Thyroid gland (tissue), 4 donors: ENCODE measurements at regions not wholly inside any gene's neighbourhood (a gene's known extent, or its start where the extent isn't known, plus 50 kb on each side); places are given as distances from the start of the nearest gene placed in this dataset.
"Not testable (repeated sequence)": the region's sequence is repeated elsewhere in the genome, so short reads cannot be mapped to it uniquely, and the experiment has no call there.

Experiments used
- DNase-seq, 2 donors: peaks; one replicate each; pipeline ENCODE4 v3.0.0-alpha.2; 2019
- H3K27ac ChIP-seq, 3 donors: fragments of 200-600 bp; sonication (generic); 1 replicate in 2 of 3; 2 replicates in 1 of 3; pipeline ENCODE4 v1.5.1; 2016 to 2019; ENCODE audit warnings: mild to moderate bottlenecking in 1 of 3, moderate library complexity in 1 of 3
- H3K27me3 ChIP-seq: fragments of 200-600 bp; sonication (generic); one replicate; pipeline ENCODE4 v1.5.1; 2019
- H3K36me3 ChIP-seq, 2 donors: fragments of 200-600 bp; sonication (generic); one replicate each; pipeline ENCODE4 v1.5.1; 2016 to 2019
- H3K4me1 ChIP-seq, 2 donors: fragments of 200-600 bp; sonication (generic); one replicate each; pipeline ENCODE4 v1.5.1; 2017 to 2019
- H3K4me3 ChIP-seq, 3 donors: fragments of 200-600 bp; sonication (generic); replicated peaks in 1 of 3; 1 replicate in 2 of 3; 2 replicates in 1 of 3; pipeline ENCODE4 v1.5.1; 2016; ENCODE audit warnings: mild to moderate bottlenecking in 1 of 3
- H3K9me3 ChIP-seq: fragments of 200-600 bp; sonication (generic); one replicate; pipeline ENCODE4 v1.5.1; 2017
- POLR2A ChIP-seq, 2 donors: fragments of 450-650 bp; IDR thresholded peaks; one replicate each; pipeline ENCODE4 v1.6.1; 2017; ENCODE audit warnings: antibody characterized with exemption in 2 of 2, mild to moderate bottlenecking in 2 of 2, moderate library complexity in 1 of 2
- WGBS, 2 donors: methylation state at CpG; one replicate each; pipeline ENCODE4 v1.1.5; 2017; 5-methylcytosine and 5-hydroxymethylcytosine counted together
- intact Hi-C: fragments of 100-400 bp; cut with DNase I; formaldehyde crosslinking; loops from one replicate; pipeline ENCODE4 v1.15.1; 2023
- TF ChIP-seq, protein P1 (sequence below), 6 experiments: fragments of 200-600 bp in 3 of 6; fragments of 450-650 bp in 3 of 6; sonication (generic) in 3 of 6; IDR thresholded peaks; one replicate each; pipeline ENCODE4 v1.5.1; 2016 to 2019; ENCODE audit warnings: antibody characterized with exemption in 6 of 6, mild to moderate bottlenecking in 2 of 6, inconsistent platforms in 1 of 6, moderate library complexity in 1 of 6

DNA sequence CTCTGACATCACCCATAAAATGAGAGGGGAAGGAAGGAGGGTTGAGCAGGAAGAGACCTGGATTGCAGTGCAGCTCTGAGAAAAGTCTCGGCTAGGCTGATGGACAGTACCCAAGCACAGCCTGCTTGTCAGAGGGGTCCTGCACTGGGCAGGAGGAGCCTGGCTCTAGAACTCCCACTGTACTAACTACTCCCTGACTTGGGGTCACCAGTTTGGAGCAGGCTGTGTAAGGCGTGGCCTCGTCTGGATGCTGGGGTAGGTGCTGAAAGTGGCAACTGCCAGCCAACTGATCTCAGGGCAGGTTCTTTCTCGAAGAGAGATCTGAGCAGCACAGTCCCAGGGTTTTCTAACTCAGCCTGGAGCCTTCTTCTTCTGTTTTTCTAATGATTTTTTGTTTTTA is 176.3 kb downstream of the ATP23 start:
- Histone ChIP-seq H3K27ac (no peak overlapping the region), H3K9me3 (no peaks in the 10 kb centered on the region), H3K4me1 (peaks cover 0 to 7% of the 10 kb centered on the region in 2 donors), H3K27me3 (no peaks in the 10 kb centered on the region), H3K36me3 (no peaks in the 10 kb centered on the region), H3K4me3 (no peak overlapping the region)
- no peak for DNase-seq
- intact Hi-C loops: no loop called here
- 84 to 91% methylated on average over 4 of the region's 4 CpGs for WGBS, 2 donors
- TF ChIP-seq, protein P1, sequence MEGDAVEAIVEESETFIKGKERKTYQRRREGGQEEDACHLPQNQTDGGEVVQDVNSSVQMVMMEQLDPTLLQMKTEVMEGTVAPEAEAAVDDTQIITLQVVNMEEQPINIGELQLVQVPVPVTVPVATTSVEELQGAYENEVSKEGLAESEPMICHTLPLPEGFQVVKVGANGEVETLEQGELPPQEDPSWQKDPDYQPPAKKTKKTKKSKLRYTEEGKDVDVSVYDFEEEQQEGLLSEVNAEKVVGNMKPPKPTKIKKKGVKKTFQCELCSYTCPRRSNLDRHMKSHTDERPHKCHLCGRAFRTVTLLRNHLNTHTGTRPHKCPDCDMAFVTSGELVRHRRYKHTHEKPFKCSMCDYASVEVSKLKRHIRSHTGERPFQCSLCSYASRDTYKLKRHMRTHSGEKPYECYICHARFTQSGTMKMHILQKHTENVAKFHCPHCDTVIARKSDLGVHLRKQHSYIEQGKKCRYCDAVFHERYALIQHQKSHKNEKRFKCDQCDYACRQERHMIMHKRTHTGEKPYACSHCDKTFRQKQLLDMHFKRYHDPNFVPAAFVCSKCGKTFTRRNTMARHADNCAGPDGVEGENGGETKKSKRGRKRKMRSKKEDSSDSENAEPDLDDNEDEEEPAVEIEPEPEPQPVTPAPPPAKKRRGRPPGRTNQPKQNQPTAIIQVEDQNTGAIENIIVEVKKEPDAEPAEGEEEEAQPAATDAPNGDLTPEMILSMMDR (IDR thresholded peaks at IDR 0.05): no peak
- TF ChIP-seq POLR2A (IDR thresholded peaks at IDR 0.05): no peak

DNA sequence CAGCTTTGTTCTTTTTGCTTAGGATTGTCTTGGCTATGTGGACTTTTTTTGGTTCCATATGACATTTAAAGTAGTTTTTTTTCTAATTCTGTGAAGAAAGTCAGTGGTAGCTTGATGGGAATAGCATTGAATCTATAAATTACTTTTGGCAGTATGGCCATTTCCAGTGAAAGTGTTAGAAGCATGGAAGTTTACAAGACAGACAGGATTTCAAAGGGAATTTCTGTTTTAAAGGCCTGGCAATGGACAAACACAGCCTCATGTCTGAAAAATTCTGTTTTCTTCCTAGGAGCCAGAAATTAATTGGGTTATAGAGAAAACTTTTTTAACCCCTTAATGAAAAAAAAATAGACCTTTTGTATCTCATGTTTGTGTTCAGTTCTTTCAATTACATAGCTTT is 184.4 kb downstream of the ATP23 start:
- H3K4me3 ChIP-seq, H3K4me1 ChIP-seq, intact Hi-C loops, H3K36me3 ChIP-seq, H3K27me3 ChIP-seq, DNase-seq, H3K27ac ChIP-seq, H3K9me3 ChIP-seq: not testable (repeated sequence)

DNA sequence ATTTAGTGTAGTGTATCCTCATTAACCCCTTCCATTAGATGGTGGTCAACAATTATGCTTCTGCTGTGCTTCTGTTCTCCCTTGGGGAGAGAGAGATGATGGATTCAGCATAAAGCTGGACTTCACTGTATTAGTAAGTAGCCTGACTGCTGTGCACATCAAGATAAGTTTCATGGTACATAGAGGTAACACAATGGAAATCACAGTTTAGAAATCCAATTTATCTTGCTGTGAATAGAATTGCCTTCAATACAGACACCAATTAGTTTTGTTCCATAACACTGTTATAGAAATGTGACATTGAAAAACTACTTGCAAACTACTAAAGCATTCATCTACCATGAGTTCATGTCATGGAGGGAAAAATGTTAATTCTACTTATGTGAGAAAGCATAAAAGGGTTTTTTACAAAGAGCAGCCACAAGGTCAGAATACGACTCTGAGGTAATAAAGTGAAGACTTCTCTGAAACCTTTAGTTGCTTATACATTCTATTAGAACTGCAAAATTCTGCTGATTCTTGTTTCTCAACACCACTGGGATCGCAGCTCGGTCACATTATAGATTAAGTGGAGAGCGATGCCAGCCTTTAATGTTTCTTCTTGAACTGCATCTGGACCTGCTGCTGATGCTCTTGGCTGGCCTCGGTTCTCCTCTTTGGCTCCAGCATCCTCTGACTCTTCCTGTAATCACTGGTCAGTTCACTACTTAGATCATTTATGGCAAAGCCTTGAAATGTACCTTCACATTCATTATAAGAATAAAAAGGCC is 190.8 kb downstream of the ATP23 start:
- no peak overlapping the region for H3K27ac ChIP-seq
- WGBS, 2 donors: 81 to 91% methylated on average over 5 of the region's 5 CpGs
- no peaks in the 10 kb centered on the region for H3K36me3 ChIP-seq
- no peak for DNase-seq
- TF ChIP-seq POLR2A (IDR thresholded peaks at IDR 0.05): no peak
- TF ChIP-seq, protein P1 (IDR thresholded peaks at IDR 0.05): no peak
- no peaks in the 10 kb centered on the region for H3K4me1 ChIP-seq
- intact Hi-C loops: no loop called here
- no peak overlapping the region for H3K4me3 ChIP-seq
- H3K9me3 ChIP-seq: no peaks in the 10 kb centered on the region
- no peaks in the 10 kb centered on the region for H3K27me3 ChIP-seq

DNA sequence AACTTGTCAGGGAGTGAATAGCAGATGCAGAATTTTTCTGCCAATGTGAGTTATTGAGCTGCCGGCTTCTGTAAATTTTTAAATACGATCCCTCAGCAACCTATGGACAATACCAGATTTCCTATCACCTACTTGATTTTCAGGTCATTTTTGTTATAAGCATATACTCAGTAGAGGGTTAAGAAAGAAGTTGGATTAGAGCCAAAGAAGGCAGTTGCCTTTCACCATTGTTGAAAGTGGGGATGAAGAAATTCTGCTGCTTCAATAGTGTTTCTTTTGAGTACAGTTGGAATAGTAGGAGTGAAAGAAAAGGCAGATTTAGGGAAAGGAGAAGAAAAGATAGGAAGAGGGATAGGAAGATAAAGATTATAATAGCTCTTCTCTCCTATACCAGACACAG is 197.1 kb downstream of the ATP23 start:
- Histone ChIP-seq H3K27ac (no peak overlapping the region), H3K36me3 (no peaks in the 10 kb centered on the region), H3K27me3 (no peaks in the 10 kb centered on the region), H3K4me3 (no peak overlapping the region), H3K4me1 (no peaks in the 10 kb centered on the region), H3K9me3 (no peaks in the 10 kb centered on the region)
- no peak for DNase-seq
- TF ChIP-seq POLR2A (IDR thresholded peaks at IDR 0.05): no peak
- TF ChIP-seq, protein P1 (IDR thresholded peaks at IDR 0.05): no peak
- 65 to 76% methylated on average over 2 of the region's 2 CpGs for WGBS, 2 donors
- intact Hi-C loops: no loop called here

DNA sequence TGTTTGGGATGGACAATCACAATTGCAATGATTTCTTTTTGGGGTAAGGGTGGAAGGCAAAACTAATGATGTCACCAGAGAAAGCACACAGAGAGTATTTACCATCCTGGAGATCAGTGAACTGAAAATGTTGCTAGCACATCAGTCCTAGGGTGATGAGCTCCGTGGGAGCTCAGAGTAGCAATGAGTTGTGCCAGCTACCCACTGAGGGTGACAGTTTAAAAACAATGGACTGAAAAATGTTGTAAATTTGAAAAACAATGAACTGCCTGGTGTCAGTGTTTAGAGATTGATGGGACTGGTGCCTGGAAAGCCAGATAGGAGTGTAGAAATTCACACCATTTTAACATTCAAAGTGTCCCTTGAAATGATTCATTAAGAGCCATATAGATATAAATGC is 198.5 kb downstream of the ATP23 start:
- Histone ChIP-seq H3K4me1 (no peaks in the 10 kb centered on the region), H3K9me3 (no peaks in the 10 kb centered on the region), H3K36me3 (no peaks in the 10 kb centered on the region), H3K27ac (no peak overlapping the region), H3K4me3 (no peak overlapping the region), H3K27me3 (no peaks in the 10 kb centered on the region)
- WGBS, 2 donors: 46 to 60% methylated on average over 1 of the region's 1 CpG
- intact Hi-C loops: no loop called here
- no peak for DNase-seq
- TF ChIP-seq POLR2A (IDR thresholded peaks at IDR 0.05): no peak
- TF ChIP-seq, protein P1 (IDR thresholded peaks at IDR 0.05): no peak
